Nephron progenitor cell (in vitro differentiated cells): ENCODE measurements at regions not wholly inside any gene's neighbourhood (a gene's known extent, or its start where the extent isn't known, plus 50 kb on each side); places are given as distances from the start of the nearest gene placed in this dataset.

Experiments used
- DNase-seq: peaks from one replicate; pipeline ENCODE4 v3.0.0; 2021
- H3K27ac Mint-ChIP-seq: 2 replicates; pipeline ENCODE4 v1.8.0; 2021; ENCODE audit warnings: mild to moderate bottlenecking, moderate library complexity, mixed read lengths
- H3K27me3 Mint-ChIP-seq: 2 replicates; pipeline ENCODE4 v1.8.0; 2021; ENCODE audit warnings: mild to moderate bottlenecking, low read depth, mixed read lengths; ENCODE audit not compliant: poor library complexity
- H3K36me3 Mint-ChIP-seq: 2 replicates; pipeline ENCODE4 v1.8.0; 2021; ENCODE audit warnings: low read depth, mixed read lengths
- H3K4me1 Mint-ChIP-seq: 2 replicates; pipeline ENCODE4 v1.8.0; 2021; ENCODE audit warnings: mixed read lengths
- H3K4me3 Mint-ChIP-seq: 2 replicates; pipeline ENCODE4 v1.8.0; 2021; ENCODE audit warnings: mild to moderate bottlenecking, moderate library complexity, mixed read lengths
- H3K9me3 Mint-ChIP-seq: 2 replicates; pipeline ENCODE4 v1.8.0; 2021; ENCODE audit warnings: mild to moderate bottlenecking, moderate library complexity, mixed read lengths
- TF ChIP-seq, protein P1 (sequence below): fragments of 200-600 bp; sonication (generic); IDR thresholded peaks from 2 replicates; pipeline ENCODE4 v1.5.0; 2021; ENCODE audit warnings: antibody characterized with exemption

- H3K36me3 Mint-ChIP-seq = no peaks in the 10 kb centered on the region
- TF ChIP-seq, protein P1, sequence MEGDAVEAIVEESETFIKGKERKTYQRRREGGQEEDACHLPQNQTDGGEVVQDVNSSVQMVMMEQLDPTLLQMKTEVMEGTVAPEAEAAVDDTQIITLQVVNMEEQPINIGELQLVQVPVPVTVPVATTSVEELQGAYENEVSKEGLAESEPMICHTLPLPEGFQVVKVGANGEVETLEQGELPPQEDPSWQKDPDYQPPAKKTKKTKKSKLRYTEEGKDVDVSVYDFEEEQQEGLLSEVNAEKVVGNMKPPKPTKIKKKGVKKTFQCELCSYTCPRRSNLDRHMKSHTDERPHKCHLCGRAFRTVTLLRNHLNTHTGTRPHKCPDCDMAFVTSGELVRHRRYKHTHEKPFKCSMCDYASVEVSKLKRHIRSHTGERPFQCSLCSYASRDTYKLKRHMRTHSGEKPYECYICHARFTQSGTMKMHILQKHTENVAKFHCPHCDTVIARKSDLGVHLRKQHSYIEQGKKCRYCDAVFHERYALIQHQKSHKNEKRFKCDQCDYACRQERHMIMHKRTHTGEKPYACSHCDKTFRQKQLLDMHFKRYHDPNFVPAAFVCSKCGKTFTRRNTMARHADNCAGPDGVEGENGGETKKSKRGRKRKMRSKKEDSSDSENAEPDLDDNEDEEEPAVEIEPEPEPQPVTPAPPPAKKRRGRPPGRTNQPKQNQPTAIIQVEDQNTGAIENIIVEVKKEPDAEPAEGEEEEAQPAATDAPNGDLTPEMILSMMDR = no peak
- no peak overlapping the region for H3K27ac Mint-ChIP-seq
- no peak overlapping the region for H3K4me3 Mint-ChIP-seq
- no peaks in the 10 kb centered on the region for H3K27me3 Mint-ChIP-seq
- H3K4me1 Mint-ChIP-seq = no peaks in the 10 kb centered on the region
- H3K9me3 Mint-ChIP-seq = peaks cover 4% of the 10 kb centered on the region
- no peak for DNase-seq
Observed at GRCh38 chr20:11651138-11651537, 266.6 kb upstream of the BTBD3 start.

DNA sequence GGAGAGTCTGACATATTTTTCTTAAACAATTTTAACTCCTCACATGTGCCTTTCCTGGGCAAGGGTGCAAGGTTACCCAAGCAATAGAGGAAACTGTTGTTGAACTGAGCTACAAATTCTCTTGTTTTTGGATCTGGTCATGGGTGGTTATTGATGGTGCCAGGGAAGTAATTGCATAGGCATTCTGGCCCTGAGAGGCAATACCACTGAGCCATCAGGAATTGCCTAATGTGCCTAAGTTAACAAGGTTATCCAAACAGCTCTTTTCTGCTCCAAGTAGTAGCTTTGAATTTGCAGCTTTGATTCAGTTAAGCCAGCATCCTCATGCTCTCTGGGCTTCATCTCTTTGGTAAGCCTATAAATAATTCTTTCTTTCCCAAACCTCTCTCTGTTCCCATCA lies 266.0 kb upstream of the BTBD3 start:
- Mint-ChIP-seq H3K27me3 (no peaks in the 10 kb centered on the region), H3K36me3 (no peaks in the 10 kb centered on the region), H3K27ac (no peak overlapping the region), H3K4me1 (no peaks in the 10 kb centered on the region), H3K9me3 (peaks cover 4% of the 10 kb centered on the region), H3K4me3 (no peak overlapping the region)
- TF ChIP-seq, protein P1 = no peak
- DNase-seq = no peak

DNA sequence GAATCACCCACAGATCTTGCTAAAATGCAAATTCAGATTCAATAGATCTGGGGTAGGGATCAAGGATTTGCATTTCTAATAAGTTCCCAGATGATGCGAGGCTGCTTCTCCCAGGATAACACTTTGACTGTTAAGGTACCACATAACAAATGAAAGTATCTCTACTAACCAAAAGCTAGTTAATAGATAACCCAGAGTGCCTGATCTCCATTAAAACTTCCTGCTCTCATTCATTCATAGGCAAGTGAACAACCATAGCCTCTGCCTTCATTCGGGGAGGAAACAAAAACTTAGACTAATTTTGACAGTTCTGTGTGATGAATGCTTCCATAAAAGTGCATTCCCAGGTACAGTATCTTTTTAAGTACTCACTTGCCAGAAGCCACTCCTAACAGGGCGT lies 265.6 kb upstream of the BTBD3 start:
- TF ChIP-seq, protein P1 = no peak

DNA sequence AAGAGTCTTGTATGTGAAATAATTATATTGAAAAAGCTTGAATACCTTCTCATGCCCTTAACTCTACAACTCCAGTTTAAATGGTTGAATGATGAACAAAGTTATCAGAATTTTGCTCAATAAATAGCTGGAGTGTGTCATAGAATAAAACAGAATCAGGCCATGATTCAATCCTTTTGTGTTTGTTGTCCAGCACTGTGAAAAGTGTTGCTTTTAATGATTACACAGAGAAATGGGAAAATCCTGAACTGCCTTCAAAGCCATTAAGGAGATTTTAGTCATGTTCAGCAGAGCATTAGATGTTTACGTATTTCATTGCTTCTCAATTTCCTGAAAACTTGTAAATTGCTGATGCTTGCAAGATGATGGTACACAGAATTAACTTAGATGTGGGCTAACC lies 262.9 kb upstream of the BTBD3 start:
- TF ChIP-seq, protein P1 = no peak
- H3K27ac Mint-ChIP-seq = no peak overlapping the region
- H3K4me3 Mint-ChIP-seq = no peak overlapping the region
- peaks cover 4% of the 10 kb centered on the region for H3K9me3 Mint-ChIP-seq
- H3K4me1 Mint-ChIP-seq = no peaks in the 10 kb centered on the region
- no peak for DNase-seq
- H3K36me3 Mint-ChIP-seq = no peaks in the 10 kb centered on the region
- H3K27me3 Mint-ChIP-seq = no peaks in the 10 kb centered on the region

More for the DNA sequence above, 265.6 kb upstream of the BTBD3 start:
- H3K27me3 Mint-ChIP-seq = no peaks in the 10 kb centered on the region
- H3K4me1 Mint-ChIP-seq = no peaks in the 10 kb centered on the region
- peaks cover 4% of the 10 kb centered on the region for H3K9me3 Mint-ChIP-seq
- no peaks in the 10 kb centered on the region for H3K36me3 Mint-ChIP-seq
- DNase-seq = no peak
- no peak overlapping the region for H3K4me3 Mint-ChIP-seq
- no peak overlapping the region for H3K27ac Mint-ChIP-seq

GRCh38 chr20:11660673-11661072 lies 257.0 kb upstream of the BTBD3 start:
- TF ChIP-seq, protein P1 = no peak
- H3K27me3 Mint-ChIP-seq = peaks cover 3% of the 10 kb centered on the region
- H3K4me3 Mint-ChIP-seq = no peak overlapping the region

DNA sequence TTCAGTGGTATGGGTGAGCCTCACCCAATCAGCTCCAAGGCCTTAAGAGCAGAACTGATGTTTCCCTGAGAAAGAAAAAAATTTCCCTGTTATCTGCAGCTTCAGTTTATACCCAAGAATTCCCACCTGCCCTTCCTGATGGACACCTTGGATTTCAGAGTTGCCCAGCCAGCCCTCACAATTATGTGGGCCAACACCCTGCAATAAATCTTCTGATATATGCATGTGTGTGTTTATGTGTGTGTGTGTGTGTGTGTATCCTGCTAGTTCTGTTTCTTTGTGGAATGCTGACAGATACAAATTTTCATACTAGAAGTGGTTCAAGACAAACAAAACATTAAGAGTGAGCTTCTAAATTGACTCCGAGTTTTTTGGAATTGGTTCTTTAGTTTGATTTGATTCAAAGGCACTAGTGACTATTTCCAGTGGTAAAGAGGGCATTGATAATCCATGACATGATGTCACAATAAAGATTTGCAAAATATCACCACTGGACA lies 246.6 kb upstream of the BTBD3 start:
- no peaks in the 10 kb centered on the region for H3K4me1 Mint-ChIP-seq
- no peaks in the 10 kb centered on the region for H3K36me3 Mint-ChIP-seq
- H3K4me3 Mint-ChIP-seq = no peak overlapping the region
- DNase-seq = no peak
- H3K9me3 Mint-ChIP-seq = no peaks in the 10 kb centered on the region
- TF ChIP-seq, protein P1 = no peak
- H3K27ac Mint-ChIP-seq = no peak overlapping the region
- H3K27me3 Mint-ChIP-seq = peaks cover 8% of the 10 kb centered on the region

More at GRCh38 chr20:11660673-11661072, 257.0 kb upstream of the BTBD3 start:
- no peaks in the 10 kb centered on the region for H3K36me3 Mint-ChIP-seq
- no peak for DNase-seq
- H3K27ac Mint-ChIP-seq = no peak overlapping the region
- no peaks in the 10 kb centered on the region for H3K4me1 Mint-ChIP-seq
- no peaks in the 10 kb centered on the region for H3K9me3 Mint-ChIP-seq
